Vagina (tissue), 2 donors: ENCODE measurements at regions not wholly inside any gene's neighbourhood (a gene's known extent, or its start where the extent isn't known, plus 50 kb on each side); places are given as distances from the start of the nearest gene placed in this dataset.

Experiments used
- DNase-seq, 2 donors: peaks; one replicate each; pipeline ENCODE4 v3.0.0-alpha.2; 2017; ENCODE audit errors: extremely low spot score in 2 of 2
- H3K27ac ChIP-seq: fragments of 200-600 bp; sonication (generic); one replicate; pipeline ENCODE4 v1.5.1; 2019
- H3K27me3 ChIP-seq: fragments of 200-600 bp; sonication (generic); one replicate; pipeline ENCODE4 v1.5.1; 2019
- H3K36me3 ChIP-seq, 2 donors: fragments of 200-600 bp; sonication (generic); one replicate each; pipeline ENCODE4 v1.5.1; 2017 to 2019
- H3K4me1 ChIP-seq: fragments of 200-600 bp; sonication (generic); one replicate; pipeline ENCODE4 v1.5.1; 2019
- H3K4me3 ChIP-seq, 2 donors: fragments of 200-600 bp; sonication (generic); 1 replicate in 1 of 2; 2 replicates in 1 of 2; pipeline ENCODE4 v1.5.1; 2016 to 2019
- H3K9me3 ChIP-seq: fragments of 200-600 bp; sonication (generic); one replicate; pipeline ENCODE4 v1.5.1; 2019
- POLR2A ChIP-seq, 2 donors: fragments of 450-650 bp; IDR thresholded peaks; one replicate each; pipeline ENCODE4 v1.6.1; 2017; ENCODE audit warnings: antibody characterized with exemption in 2 of 2, mild to moderate bottlenecking in 2 of 2, moderate library complexity in 2 of 2
- POLR2AphosphoS5 ChIP-seq, 2 donors: sonication (generic); formaldehyde crosslinking; IDR thresholded peaks; one replicate each; pipeline ENCODE4 v1.9.0; 2017; ENCODE audit warnings: antibody characterized with exemption in 2 of 2, mild to moderate bottlenecking in 2 of 2, low read depth in 1 of 2; ENCODE audit not compliant: insufficient read depth in 1 of 2
- intact Hi-C: fragments of 100-400 bp; cut with DNase I; formaldehyde crosslinking; loops from one replicate; pipeline ENCODE4 v1.15.1; 2023
- TF ChIP-seq, protein P1 (sequence below), 3 experiments: fragments of 450-650 bp in 2 of 3; fragments of 200-600 bp in 1 of 3; sonication (generic) in 1 of 3; IDR thresholded peaks; one replicate each; pipeline ENCODE4 v1.5.1; 2017 to 2019; ENCODE audit warnings: antibody characterized with exemption in 3 of 3, mild to moderate bottlenecking in 2 of 3, moderate library complexity in 2 of 3

GRCh38 chr16:54870151-54870550, 60.5 kb upstream of the IRX5 start:
- Histone ChIP-seq H3K4me3 (no peak overlapping the region), H3K4me1 (no peaks in the 10 kb centered on the region), H3K27ac (no peak overlapping the region), H3K27me3 (no peaks in the 10 kb centered on the region), H3K9me3 (no peaks in the 10 kb centered on the region), H3K36me3 (no peaks in the 10 kb centered on the region)
- TF ChIP-seq, protein P1, sequence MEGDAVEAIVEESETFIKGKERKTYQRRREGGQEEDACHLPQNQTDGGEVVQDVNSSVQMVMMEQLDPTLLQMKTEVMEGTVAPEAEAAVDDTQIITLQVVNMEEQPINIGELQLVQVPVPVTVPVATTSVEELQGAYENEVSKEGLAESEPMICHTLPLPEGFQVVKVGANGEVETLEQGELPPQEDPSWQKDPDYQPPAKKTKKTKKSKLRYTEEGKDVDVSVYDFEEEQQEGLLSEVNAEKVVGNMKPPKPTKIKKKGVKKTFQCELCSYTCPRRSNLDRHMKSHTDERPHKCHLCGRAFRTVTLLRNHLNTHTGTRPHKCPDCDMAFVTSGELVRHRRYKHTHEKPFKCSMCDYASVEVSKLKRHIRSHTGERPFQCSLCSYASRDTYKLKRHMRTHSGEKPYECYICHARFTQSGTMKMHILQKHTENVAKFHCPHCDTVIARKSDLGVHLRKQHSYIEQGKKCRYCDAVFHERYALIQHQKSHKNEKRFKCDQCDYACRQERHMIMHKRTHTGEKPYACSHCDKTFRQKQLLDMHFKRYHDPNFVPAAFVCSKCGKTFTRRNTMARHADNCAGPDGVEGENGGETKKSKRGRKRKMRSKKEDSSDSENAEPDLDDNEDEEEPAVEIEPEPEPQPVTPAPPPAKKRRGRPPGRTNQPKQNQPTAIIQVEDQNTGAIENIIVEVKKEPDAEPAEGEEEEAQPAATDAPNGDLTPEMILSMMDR (IDR thresholded peaks at IDR 0.05): no peak
- no peak for TF ChIP-seq POLR2A (IDR thresholded peaks at IDR 0.05)
- no peak for TF ChIP-seq POLR2AphosphoS5 (IDR thresholded peaks at IDR 0.05; ENCODE audit: insufficient read depth in 1 of 2, low read depth in 1 of 2)
- intact Hi-C loops: no loop called here
- DNase-seq: no peak

GRCh38 chr16:54867302-54867832, 63.3 kb upstream of the IRX5 start:
- intact Hi-C loops: no loop called here
- Histone ChIP-seq H3K36me3 (no peaks in the 10 kb centered on the region), H3K9me3 (no peaks in the 10 kb centered on the region), H3K4me3 (no peak overlapping the region), H3K27me3 (no peaks in the 10 kb centered on the region), H3K27ac (no peak overlapping the region), H3K4me1 (no peaks in the 10 kb centered on the region)
- TF ChIP-seq, protein P1 (IDR thresholded peaks at IDR 0.05): no peak
- no peak for TF ChIP-seq POLR2AphosphoS5 (IDR thresholded peaks at IDR 0.05; ENCODE audit: insufficient read depth in 1 of 2, low read depth in 1 of 2)
- TF ChIP-seq POLR2A (IDR thresholded peaks at IDR 0.05): no peak
- no peak for DNase-seq

GRCh38 chr16:54862529-54862928, 68.1 kb upstream of the IRX5 start:
- H3K36me3 ChIP-seq: no peaks in the 10 kb centered on the region
- no peak overlapping the region for H3K4me3 ChIP-seq
- no peak for DNase-seq
- no peaks in the 10 kb centered on the region for H3K9me3 ChIP-seq
- intact Hi-C loops: no loop called here
- TF ChIP-seq POLR2A (IDR thresholded peaks at IDR 0.05): no peak
- TF ChIP-seq POLR2AphosphoS5 (IDR thresholded peaks at IDR 0.05; ENCODE audit: insufficient read depth in 1 of 2, low read depth in 1 of 2): no peak
- TF ChIP-seq, protein P1 (IDR thresholded peaks at IDR 0.05): no peak
- H3K4me1 ChIP-seq: no peaks in the 10 kb centered on the region
- no peaks in the 10 kb centered on the region for H3K27me3 ChIP-seq
- no peak overlapping the region for H3K27ac ChIP-seq

- H3K4me3 ChIP-seq: no peak overlapping the region
- intact Hi-C loops: no loop called here
- no peak overlapping the region for H3K27ac ChIP-seq
- no peaks in the 10 kb centered on the region for H3K9me3 ChIP-seq
- DNase-seq: no peak
- TF ChIP-seq POLR2AphosphoS5 (IDR thresholded peaks at IDR 0.05; ENCODE audit: insufficient read depth in 1 of 2, low read depth in 1 of 2): no peak
- TF ChIP-seq, protein P1 (IDR thresholded peaks at IDR 0.05): no peak
- TF ChIP-seq POLR2A (IDR thresholded peaks at IDR 0.05): no peak
- no peaks in the 10 kb centered on the region for H3K36me3 ChIP-seq
- H3K27me3 ChIP-seq: no peaks in the 10 kb centered on the region
- no peaks in the 10 kb centered on the region for H3K4me1 ChIP-seq
Observed at GRCh38 chr16:54856871-54857270, 73.8 kb upstream of the IRX5 start.

DNA sequence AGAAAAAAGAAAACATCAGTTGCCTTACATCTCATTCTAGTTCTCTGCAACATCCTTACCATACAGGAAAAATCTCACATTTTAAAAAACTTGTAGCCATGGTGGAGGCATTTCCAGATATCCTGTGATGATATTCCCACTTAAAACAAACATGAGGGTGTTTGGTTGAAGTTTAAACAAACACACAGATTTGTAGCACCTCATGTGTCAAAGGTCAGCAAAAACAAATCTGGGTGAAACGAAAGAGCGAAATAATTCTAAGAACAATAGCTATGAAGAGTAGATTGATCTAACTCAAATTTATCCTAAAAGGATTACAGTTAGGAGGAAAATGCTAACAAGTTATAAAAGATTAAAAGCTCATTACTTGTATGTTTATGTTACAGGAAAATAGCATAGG, 83.1 kb upstream of the IRX5 start:
- H3K27ac ChIP-seq: no peak overlapping the region
- TF ChIP-seq POLR2AphosphoS5 (IDR thresholded peaks at IDR 0.05; ENCODE audit: insufficient read depth in 1 of 2, low read depth in 1 of 2): no peak
- H3K4me1 ChIP-seq: peaks cover 7% of the 10 kb centered on the region
- no peak for DNase-seq
- H3K9me3 ChIP-seq: peaks cover 9% of the 10 kb centered on the region
- H3K4me3 ChIP-seq: no peak overlapping the region
- H3K27me3 ChIP-seq: no peaks in the 10 kb centered on the region
- intact Hi-C loops: no loop called here
- H3K36me3 ChIP-seq: no peaks in the 10 kb centered on the region
